Anterior cingulate cortex (tissue), 58 donors: ENCODE measurements at regions not wholly inside any gene's neighbourhood (a gene's known extent, or its start where the extent isn't known, plus 50 kb on each side); places are given as distances from the start of the nearest gene placed in this dataset.
A peak's percentile ranks its signal among the peaks of the same experiment; 100 is the strongest.

Experiments used
- DNase-seq, 58 donors: peaks; one replicate each; lab custom pipeline; 2025; lab: John Stamatoyannopoulos, UW

GRCh38 chr10:27451054-27451453 is 53.0 kb upstream of the RAB18 start:
- DNase-seq, result no peak

GRCh38 chr10:27450225-27450624 is 53.9 kb upstream of the RAB18 start:
- DNase-seq, result no peak

DNA sequence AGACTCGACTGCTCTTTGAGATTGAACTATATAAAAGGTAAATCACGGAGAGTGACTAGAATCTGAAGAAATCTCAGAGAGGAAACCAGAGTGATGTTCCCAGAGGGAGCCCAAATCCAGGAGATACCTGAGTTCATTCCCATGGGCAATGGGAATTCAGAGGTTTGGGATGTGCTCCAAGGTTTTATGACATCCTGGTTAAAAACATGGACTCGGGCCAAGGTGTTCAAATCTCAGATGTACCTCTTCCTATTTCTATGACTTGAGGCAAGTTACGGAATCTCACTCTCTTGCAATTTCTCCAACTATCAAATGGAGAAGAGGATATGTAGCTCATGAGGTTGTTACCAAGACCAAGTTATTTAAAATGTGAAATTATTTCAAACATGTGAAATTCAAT is 54.5 kb upstream of the RAB18 start:
- DNase-seq, result no peak

DNA sequence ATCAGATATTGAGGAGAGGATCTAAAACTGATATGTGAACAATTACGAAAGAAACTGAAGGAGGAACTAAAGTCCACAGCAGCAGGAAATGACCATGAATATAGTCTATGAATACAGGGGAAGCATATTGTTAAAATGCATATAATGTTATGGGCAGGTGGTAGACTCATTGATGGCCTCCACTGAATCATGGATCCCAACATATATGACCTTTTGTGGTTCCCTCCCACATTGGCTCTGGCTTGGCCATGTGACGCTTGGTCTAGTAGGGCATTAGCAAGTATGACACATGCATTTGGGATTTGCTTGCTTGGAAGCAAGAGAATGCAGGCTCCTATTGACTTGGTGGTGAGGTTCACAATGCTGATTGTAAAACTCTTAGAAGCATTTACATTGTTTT is 55.2 kb upstream of the RAB18 start:
- no peak for DNase-seq

DNA sequence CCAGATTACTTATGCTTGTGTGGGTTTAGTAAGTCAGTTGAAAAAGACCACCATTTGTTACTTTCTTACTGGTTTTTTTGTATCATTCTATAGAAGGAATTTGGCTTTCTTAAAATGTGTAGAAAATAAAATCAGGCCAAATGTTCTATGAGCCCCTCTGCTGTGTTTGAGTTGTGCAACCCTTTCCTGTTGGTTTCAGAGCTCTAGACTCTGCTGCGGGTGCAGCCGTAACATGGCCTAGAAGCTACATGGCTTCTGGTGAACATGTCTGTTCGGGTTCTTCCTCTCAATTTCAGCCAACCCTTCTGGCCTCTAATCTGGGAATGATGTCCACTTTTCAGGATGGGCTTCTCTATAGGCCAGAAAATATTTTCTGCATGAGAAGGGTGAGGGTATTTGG is 56.6 kb upstream of the RAB18 start:
- no peak for DNase-seq

DNA sequence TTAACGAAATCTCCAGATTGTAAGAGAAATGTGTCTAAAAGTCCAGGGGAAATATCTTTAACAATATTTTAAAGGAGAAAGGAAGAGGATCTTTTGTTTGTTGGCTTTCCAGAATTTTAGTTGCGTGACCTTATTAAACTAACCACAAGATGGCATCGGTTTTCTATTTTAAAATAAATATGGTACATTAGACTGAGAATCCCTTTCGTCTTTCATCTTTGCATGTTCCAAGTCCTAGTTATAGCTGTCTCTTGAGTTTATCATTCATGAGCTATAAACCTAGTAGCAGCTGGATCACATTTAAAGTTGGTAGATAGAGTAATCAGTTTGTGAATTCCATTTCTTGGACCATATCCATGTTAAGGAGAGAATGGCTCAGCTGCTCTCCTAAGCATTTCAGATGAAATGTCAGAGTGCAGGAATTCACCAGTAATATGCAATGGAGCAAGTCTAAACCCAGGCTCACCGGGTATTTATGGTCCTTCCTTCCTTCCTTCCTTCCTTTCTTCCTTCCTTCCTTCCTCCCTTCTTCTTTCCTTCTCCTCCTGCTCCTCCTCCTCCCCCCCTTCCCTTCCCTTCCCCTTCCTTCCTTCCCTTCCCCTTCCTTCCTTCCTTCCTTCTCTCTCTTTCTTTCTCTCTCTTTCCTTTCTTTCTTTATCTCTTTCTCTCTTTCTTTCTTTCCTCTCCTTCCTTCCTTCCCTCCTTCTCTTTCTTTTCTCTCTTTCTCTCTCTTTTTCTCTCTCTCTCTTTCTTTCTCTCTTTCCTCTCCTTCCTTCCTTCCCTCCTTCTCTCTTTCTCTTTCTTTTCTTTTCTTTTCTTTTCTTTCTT is 57.8 kb upstream of the RAB18 start:
- DNase-seq, result no peak

DNA sequence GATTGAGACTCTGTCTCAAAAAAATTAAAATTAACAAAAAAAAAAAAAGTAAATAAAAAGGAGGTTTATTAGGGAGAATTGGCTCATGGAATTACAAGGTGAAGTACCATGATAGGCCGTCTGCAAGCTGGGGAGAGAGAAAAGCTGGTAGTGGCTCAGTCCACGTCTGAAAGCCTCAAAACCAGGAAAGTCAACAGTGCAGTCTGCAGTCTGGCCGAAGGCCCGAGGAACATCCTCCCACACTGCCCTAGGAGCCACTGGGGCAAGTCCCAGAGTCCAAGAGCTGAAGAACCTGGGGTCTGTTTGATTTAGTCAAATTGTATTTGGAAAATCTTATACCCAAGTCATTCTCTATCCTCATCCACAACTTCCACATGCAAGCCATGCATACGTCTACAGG is 59.0 kb upstream of the RAB18 start:
- DNase-seq, result no peak

GRCh38 chr10:27440478-27440877 is 63.6 kb upstream of the RAB18 start:
- no peak for DNase-seq

DNA sequence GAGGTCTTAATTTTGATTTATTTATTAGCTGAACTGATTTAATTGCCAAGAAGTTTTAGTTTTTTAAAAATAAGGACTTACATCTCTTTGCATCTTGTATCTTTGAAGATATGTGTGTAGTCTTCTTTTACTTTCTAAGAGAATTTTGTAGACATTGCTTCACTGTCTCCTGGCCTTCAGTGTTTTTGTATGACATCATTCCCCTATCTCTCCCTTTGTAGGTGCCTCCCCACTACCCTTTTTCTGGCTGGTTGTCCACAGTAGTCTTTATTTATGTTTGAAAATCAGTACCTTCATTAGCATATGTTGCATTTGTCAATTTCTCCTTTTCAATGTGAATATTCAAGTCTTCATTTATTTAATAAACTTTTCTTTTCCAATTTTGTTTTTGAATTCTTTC is 64.1 kb upstream of the RAB18 start:
- DNase-seq, result no peak

DNA sequence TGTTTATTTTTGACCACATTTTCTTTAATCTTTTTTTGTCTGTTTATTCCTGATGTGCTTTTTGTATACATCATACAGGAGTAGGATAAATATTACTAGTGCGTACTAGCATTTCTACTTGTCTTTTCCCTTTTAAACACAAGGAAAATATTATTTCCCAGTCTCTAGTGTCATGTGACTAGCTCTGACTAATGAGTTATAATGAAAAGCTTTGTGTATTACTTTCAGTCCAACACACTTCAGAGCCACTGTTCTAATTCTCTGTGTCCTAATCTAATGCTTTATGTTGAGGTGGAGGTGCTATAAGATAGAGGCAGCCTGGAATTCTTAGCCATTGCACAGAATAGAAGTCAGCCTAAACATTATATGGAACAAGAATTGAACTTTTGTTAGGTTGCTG is 65.0 kb upstream of the RAB18 start:
- no peak for DNase-seq

- no peak for DNase-seq
Observed at GRCh38 chr10:27437775-27438174, 66.3 kb upstream of the RAB18 start.

GRCh38 chr10:27436710-27437109 is 67.4 kb upstream of the RAB18 start:
- DNase-seq, result no peak

DNA sequence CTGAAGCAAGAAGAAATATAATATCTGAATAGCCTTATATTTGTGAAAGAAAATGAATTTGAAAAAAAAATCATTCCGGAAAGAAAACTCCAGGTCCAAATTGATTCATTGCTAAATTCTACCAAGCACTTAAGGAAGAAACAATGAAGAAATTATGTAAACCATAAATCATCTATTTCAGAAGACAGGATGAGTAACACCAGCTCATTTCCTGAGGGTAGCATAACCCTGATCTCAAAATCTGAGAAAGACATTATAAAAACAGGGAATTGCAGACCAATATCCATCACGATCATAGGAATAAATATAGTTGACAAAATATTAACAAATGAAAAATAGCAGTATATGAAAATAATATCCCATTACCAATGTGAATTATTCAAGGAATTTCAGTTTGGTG is 70.1 kb upstream of the RAB18 start:
- no peak for DNase-seq

DNA sequence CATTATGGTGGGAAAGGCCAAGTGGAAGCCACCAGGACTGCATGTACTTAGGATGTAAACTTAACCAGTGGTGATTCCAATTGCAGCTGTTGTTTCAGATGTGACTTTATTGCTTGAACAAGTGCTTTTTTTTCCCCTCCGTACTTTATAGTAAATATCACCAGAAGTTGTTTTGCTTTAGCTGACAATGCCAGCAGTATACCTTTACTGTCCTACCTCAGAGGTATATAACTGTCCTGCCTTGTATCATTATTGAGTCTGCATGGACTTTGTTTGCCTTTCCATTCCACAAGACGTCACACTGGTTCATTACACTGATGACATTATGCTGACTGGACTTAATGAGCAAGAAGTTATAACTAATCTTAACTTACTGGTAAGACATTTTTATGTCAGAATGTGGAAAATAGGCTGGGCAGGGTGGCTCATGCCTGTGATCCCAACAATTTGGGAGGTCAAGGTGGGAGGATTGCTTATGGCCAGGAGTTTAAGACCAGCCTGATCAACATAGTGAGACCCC is 77.1 kb upstream of the RAB18 start:
- no peak for DNase-seq

GRCh38 chr10:27413831-27414348 is 90.2 kb upstream of the RAB18 start:
- DNase-seq, result peak in 1 of 58 donors; percentile 9

GRCh38 chr10:27413387-27413786 is 90.7 kb upstream of the RAB18 start:
- no peak for DNase-seq

GRCh38 chr10:27410153-27410552 is 94.0 kb upstream of the RAB18 start:
- no peak for DNase-seq

- no peak for DNase-seq
Observed at GRCh38 chr10:27407271-27407670, 96.8 kb upstream of the RAB18 start.

GRCh38 chr10:27399871-27400270 is 104.2 kb upstream of the RAB18 start:
- no peak for DNase-seq

DNA sequence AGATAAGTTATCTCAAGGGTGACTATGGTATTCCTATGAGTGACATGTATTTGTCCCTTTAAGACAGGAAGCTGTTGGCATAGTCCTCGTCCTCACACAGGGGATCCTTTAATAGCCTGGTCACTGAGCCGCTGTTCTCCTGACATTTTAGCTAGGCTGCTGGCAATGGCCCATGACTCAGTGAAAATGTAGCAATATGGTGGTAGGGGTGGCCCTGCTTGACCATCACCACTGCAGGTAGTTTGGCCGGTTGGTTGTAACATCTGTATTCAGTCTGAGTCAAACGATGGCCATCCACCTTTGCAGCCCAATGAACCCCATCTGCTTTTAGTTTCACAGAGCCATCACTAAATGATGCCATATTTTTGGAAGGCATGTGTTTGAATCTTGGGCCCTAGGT is 110.1 kb upstream of the RAB18 start:
- no peak for DNase-seq

DNA sequence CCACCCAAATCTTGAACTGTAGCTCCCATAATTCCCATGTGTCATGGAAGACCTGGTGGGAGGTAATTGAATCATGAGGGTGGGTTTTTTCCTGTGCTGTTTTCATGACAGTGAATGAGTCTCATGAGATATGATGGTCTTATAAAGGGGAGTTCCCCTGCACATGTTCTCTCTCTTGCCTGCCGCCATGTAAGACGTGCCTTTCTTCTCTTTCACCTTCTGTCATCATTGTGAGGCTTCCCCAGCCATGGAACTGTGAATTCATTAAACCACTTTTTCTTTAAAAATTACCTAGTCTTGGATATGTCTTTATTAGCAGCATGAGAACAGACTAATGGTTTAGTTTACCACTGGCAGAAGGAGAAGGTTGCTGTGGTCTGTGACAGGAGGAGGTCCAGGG is 111.5 kb upstream of the RAB18 start:
- no peak for DNase-seq

- no peak for DNase-seq
Observed at GRCh38 chr10:27391916-27392315, 112.2 kb upstream of the RAB18 start.
